Activated naive CD8-positive, alpha-beta T cell treated with anti-CD3 and anti-CD28 coated beads, Interleukin-2, amount 10 ng/mL, durations not matched to agents 7 days and 5 days (primary cell): ENCODE measurements at regions not wholly inside any gene's neighbourhood (a gene's known extent, or its start where the extent isn't known, plus 50 kb on each side); places are given as distances from the start of the nearest gene placed in this dataset.
"Not testable (repeated sequence)": the region's sequence is repeated elsewhere in the genome, so short reads cannot be mapped to it uniquely, and the experiment has no call there.

Experiments used
- ATAC-seq: fragments of 150-1000 bp; cut with Tn5 transposase; one replicate; pipeline ENCODE4 v1.10.0; 2021; ENCODE audit warnings: low read depth, moderate library complexity
- POLR2A ChIA-PET: fragments of 350-600 bp; sonication (Branson Sonifier 250); formaldehyde crosslinking; loops from one replicate; lab custom pipeline; 2021; ENCODE audit warnings: antibody characterized with exemption; lab: Charles Lee
- DNase-seq: peaks from one replicate; pipeline ENCODE4 v3.0.0; 2021
- H3K27ac Mint-ChIP-seq: one replicate; pipeline ENCODE4 v1.8.0; 2022; ENCODE audit warnings: mild to moderate bottlenecking, mixed read lengths
- H3K27me3 Mint-ChIP-seq: one replicate; pipeline ENCODE4 v1.8.0; 2022; ENCODE audit warnings: mild to moderate bottlenecking, moderate library complexity, mixed read lengths
- H3K36me3 Mint-ChIP-seq: one replicate; pipeline ENCODE4 v1.8.0; 2021; ENCODE audit warnings: mild to moderate bottlenecking, mixed read lengths
- H3K4me1 Mint-ChIP-seq: one replicate; pipeline ENCODE4 v1.8.0; 2021; ENCODE audit warnings: mixed read lengths
- H3K4me3 Mint-ChIP-seq: one replicate; pipeline ENCODE4 v1.8.0; 2022; ENCODE audit warnings: mild to moderate bottlenecking, moderate library complexity, mixed read lengths
- H3K9me3 Mint-ChIP-seq: one replicate; pipeline ENCODE4 v1.8.0; 2021; ENCODE audit warnings: mixed read lengths

DNA sequence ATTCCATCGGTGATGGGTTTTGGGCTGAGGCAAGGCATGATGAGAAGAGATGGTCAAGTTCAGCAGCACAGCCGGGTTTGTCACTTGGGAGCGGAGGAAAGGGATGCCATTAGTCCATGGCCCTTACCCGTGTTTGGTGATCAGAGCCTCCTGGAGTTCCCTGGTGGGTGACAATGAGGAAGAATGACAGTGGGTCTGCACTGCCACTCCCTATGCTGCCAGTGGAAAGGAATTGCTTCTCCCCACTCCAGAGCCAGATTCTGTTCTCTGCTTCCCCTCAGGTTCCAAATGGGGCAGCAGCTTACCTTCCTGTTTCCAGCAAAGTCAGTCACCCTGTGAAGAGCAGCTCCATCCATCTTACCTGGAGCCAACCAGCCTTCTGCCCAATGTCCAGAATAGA lies 393.1 kb downstream of the PTPRU start:
- DNase-seq (no peak), ATAC-seq (no peak)
- Mint-ChIP-seq H3K9me3 (no peaks in the 10 kb centered on the region), H3K4me3 (no peak overlapping the region), H3K27me3 (no peaks in the 10 kb centered on the region), H3K36me3 (no peaks in the 10 kb centered on the region), H3K27ac (no peak overlapping the region), H3K4me1 (no peaks in the 10 kb centered on the region)
- POLR2A ChIA-PET: no interaction called here

DNA sequence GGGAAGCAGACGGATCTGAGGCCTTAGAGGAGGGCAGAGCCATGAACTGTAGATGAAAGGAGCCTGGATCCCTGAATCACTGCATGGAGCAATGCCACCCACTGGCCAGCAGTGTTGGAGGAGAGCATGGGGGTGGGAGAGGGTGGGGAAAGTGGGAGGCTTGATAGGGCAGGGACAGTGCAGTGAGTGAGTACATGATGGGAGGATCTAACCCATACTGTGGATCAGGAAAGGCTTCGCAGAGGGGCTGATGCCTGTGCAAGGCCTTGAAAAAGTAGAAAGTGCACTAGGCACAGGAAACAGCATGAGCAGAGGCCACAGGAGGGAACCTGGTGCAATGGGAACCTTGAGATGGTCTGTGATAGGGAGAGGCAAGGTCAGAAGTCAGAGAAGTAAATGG lies 391.9 kb downstream of the PTPRU start:
- Mint-ChIP-seq H3K9me3 (no peaks in the 10 kb centered on the region), H3K4me1 (no peaks in the 10 kb centered on the region), H3K27me3 (no peaks in the 10 kb centered on the region), H3K4me3 (no peak overlapping the region), H3K36me3 (no peaks in the 10 kb centered on the region), H3K27ac (no peak overlapping the region)
- ATAC-seq: no peak
- DNase-seq: no peak
- POLR2A ChIA-PET: no interaction called here

DNA sequence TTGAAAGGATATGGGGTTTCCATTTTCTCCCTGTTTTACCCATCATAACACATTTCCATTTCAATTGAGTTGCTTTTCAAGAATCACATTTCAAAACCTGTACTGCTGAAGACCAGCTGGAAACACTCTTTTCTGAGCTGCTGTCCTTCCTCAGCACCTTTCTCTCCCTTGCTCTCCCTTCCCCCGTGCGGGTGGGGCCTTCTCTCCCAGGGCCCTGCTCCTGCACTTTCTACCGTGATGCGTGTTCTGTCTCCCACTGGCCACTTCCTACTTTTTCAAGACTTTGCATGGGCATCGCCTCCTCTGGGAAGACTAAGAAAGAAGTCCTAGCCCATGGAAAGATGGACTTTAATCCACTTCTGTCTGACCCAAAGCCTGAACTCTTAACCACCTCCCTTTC lies 390.4 kb downstream of the PTPRU start:
- Mint-ChIP-seq H3K4me3 (no peak overlapping the region), H3K27ac (no peak overlapping the region), H3K27me3 (no peaks in the 10 kb centered on the region), H3K36me3 (no peaks in the 10 kb centered on the region), H3K4me1 (no peaks in the 10 kb centered on the region), H3K9me3 (no peaks in the 10 kb centered on the region)
- POLR2A ChIA-PET: no interaction called here
- no peak for ATAC-seq
- no peak for DNase-seq

DNA sequence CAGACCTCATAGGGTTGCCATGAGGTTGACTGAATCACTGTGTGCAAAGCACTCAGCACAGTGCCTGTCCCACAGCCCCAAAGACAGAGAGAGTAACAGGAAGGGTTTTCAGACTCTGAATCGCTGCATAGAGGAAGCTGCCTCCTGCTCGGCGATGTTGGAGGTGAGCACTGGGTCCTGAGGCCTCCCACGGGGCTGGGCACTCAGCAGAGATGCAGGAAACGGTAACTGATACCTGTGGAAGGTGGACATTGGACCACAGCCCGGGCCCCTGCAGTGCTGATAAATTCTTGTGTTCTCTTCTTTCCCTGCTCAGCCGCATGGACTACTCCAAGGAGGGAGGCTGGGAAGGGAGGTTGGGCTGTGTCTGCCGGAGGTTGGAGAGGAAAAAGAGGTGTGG lies 389.7 kb downstream of the PTPRU start:
- POLR2A ChIA-PET: no interaction called here
- DNase-seq (no peak), ATAC-seq (no peak)
- no peak overlapping the region for H3K4me3 Mint-ChIP-seq
- no peaks in the 10 kb centered on the region for H3K4me1 Mint-ChIP-seq
- H3K36me3 Mint-ChIP-seq: no peaks in the 10 kb centered on the region
- no peaks in the 10 kb centered on the region for H3K9me3 Mint-ChIP-seq
- H3K27me3 Mint-ChIP-seq: no peaks in the 10 kb centered on the region
- H3K27ac Mint-ChIP-seq: no peak overlapping the region

DNA sequence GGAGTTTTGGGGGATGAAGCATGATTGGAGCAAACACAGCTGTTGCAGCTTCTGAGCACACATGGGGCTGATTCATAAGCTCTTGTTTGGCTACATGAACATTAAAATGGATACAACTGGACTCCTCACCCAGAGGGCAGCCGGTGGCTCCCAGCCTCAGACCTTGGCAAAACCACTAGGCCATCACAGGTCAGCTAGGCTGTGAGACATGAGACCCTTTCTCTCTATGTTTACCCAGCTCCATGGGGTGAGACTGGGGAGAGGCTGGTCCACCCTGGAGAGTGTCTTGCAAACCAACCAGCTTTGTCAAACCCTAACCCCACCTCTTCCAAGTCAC lies 388.7 kb downstream of the PTPRU start:
- Mint-ChIP-seq H3K4me1 (no peaks in the 10 kb centered on the region), H3K27ac (no peak overlapping the region), H3K4me3 (no peak overlapping the region), H3K36me3 (no peaks in the 10 kb centered on the region), H3K27me3 (peaks cover 2% of the 10 kb centered on the region), H3K9me3 (no peaks in the 10 kb centered on the region)
- ATAC-seq (no peak), DNase-seq (no peak)
- POLR2A ChIA-PET: no interaction called here

DNA sequence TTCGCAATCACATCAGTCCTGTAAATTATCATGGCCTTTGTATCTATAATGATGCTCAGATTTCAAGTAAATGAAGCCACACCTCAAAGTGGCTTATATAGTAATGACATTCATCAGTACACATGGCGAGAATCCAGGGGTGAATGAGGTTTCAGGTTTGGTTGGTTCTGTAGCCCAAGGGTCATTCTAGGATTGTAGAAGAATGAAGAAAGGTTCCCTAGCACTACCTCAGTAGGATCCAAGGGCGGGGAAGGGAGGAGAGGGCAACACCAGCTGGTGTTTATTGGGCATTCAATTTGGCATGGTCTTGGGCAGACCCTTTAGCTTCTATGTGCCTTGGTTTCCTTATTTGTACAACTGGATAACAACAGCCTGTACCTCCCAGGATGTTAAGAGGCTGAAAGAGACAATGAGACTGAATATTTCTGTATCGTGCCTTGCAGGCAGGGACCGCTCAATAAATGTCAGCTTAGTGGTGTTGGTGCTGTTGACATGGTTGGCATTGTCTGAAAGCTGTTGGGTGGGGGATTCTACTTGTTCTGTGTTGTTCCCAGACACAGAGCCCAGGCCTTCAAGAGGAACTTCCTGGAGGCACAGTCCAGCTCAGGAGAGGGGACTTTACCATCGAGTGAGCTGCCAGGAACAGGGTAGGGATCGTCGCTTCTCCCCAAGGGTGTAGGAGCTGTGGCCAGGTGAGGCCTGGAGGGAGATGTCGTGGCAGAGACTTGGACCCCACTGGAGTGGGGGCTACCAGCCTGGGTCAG lies 388.2 kb downstream of the PTPRU start:
- POLR2A ChIA-PET: no interaction called here
- H3K36me3 Mint-ChIP-seq: no peaks in the 10 kb centered on the region
- peaks cover 2% of the 10 kb centered on the region for H3K27me3 Mint-ChIP-seq
- no peak overlapping the region for H3K27ac Mint-ChIP-seq
- no peak overlapping the region for H3K4me3 Mint-ChIP-seq
- no peak for DNase-seq
- no peaks in the 10 kb centered on the region for H3K9me3 Mint-ChIP-seq
- no peak for ATAC-seq
- no peaks in the 10 kb centered on the region for H3K4me1 Mint-ChIP-seq

DNA sequence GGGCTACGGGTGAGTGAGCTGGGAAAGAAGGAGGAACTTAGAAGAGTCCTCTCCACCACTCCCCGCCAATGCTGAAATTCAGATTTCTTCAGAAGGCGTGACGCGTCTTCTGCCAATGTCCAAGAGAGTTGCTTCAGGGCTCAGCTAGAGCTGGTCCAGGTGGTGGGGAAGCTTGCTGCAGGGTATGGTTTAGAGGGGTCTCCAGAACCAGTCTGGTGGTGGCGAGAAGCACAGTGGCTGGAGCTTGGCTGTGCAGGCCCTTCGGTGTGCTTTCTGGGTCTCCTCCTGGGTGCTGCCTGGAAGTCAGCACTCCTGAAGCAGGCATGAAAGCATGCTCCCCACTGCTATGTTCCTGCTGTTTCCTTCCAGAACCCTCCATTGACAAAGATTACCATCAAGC lies 387.2 kb downstream of the PTPRU start:
- no peaks in the 10 kb centered on the region for H3K36me3 Mint-ChIP-seq
- DNase-seq (no peak), ATAC-seq (no peak)
- H3K4me3 Mint-ChIP-seq: no peak overlapping the region
- POLR2A ChIA-PET: no interaction called here
- H3K27ac Mint-ChIP-seq: no peak overlapping the region
- H3K9me3 Mint-ChIP-seq: no peaks in the 10 kb centered on the region
- H3K27me3 Mint-ChIP-seq: peaks cover 2% of the 10 kb centered on the region
- no peaks in the 10 kb centered on the region for H3K4me1 Mint-ChIP-seq

DNA sequence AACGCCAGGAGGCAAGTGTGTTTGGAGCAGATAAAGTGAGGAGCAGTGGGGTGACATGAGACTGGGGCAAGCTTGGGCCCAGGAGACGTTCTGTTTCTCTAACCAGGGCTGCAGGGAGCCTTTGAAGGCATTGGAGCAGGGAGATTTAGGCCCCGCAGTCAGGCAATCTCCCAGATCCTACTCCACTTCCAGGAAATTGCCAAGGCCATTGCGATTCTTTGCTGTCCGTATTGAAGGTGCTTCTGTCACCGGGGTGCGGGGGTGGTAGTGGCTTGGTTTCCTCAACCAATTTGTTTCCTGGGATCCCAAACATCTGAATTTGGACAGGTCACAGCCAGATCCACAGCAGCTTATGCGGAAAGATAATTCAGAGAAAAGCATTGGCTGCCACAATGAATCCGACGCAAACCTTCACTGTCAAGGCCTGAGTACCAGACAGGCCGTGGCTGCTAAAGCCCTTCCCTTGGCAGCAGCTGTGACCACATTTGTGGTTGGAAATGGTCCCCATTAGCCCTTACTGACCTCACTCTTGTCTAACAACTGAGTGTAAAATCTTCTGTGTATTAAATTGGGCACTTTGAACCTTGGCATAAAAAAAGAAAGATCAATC lies 385.6 kb downstream of the PTPRU start:
- no peaks in the 10 kb centered on the region for H3K9me3 Mint-ChIP-seq
- POLR2A ChIA-PET: no interaction called here
- no peak for ATAC-seq
- no peak overlapping the region for H3K27ac Mint-ChIP-seq
- peaks cover 2% of the 10 kb centered on the region for H3K27me3 Mint-ChIP-seq
- H3K36me3 Mint-ChIP-seq: no peaks in the 10 kb centered on the region
- no peaks in the 10 kb centered on the region for H3K4me1 Mint-ChIP-seq
- DNase-seq: no peak
- H3K4me3 Mint-ChIP-seq: no peak overlapping the region

DNA sequence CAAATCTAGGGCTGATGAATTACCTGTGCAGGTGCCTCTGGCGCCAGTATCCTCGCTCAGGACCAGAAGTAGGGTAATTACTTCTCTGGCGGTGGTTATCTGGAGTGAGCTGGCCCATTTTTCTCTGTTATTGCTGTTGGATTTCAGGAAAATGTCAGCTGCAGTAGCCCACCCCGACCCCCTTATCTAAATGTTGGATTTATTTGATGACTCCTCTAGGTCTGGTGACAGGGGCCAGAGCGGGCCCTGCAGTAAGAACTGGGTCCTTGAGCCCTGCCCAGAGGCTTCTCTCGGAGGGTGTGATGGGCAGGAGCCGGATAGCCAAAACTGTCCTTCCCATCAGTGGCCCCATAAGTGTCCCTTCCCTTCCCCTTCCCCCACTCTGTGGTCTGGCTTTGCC lies 384.3 kb downstream of the PTPRU start:
- H3K4me3 Mint-ChIP-seq: no peak overlapping the region
- no peaks in the 10 kb centered on the region for H3K36me3 Mint-ChIP-seq
- no peak for DNase-seq
- no peak for ATAC-seq
- H3K27ac Mint-ChIP-seq: no peak overlapping the region
- H3K4me1 Mint-ChIP-seq: no peaks in the 10 kb centered on the region
- no peaks in the 10 kb centered on the region for H3K9me3 Mint-ChIP-seq
- H3K27me3 Mint-ChIP-seq: peaks cover 6% of the 10 kb centered on the region
- POLR2A ChIA-PET: no interaction called here

DNA sequence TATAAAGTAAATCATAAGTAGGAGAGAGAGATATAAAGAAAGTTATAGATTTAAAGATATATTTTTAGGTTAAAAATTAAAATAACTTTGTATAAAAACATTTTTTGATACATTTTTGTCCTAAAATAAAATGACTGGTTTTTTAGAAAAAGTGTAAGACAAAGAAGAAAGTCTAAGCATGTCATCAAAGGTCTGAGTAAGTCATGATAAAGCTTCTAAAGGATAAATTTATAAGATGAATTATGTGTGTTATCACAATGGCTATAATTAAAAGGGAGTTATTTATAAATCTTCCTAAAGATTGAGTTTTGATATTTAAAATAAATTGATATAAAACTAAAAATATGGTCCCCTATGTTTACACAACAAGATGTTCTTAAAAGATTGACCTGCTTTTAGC lies 370.9 kb downstream of the PTPRU start:
- Mint-ChIP-seq H3K9me3 (peaks cover 4% of the 10 kb centered on the region), H3K27ac (no peak overlapping the region), H3K27me3 (peaks cover 9% of the 10 kb centered on the region), H3K4me3 (no peak overlapping the region), H3K36me3 (no peaks in the 10 kb centered on the region), H3K4me1 (no peaks in the 10 kb centered on the region)
- POLR2A ChIA-PET: no interaction called here
- no peak for ATAC-seq
- no peak for DNase-seq

DNA sequence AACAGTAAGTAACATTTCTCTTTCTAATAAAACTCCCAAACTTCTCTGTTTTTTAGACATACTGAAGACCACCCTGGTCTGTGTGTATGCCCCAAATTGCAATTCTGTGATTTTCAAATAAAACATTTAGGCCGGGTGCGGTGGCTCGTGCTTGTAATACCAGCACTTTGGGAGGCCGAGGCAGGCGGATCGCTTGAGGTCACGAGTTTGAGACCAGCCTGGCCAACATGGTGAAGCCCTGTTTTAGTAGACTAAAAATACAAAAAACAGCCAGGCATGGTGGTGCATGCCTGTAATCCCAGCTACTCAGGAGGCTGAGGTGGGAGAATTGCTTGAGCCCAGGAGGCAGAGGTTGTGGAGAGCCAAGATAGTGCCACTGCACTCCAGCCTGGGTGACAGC lies 368.5 kb downstream of the PTPRU start:
- H3K27ac Mint-ChIP-seq, POLR2A ChIA-PET, H3K4me3 Mint-ChIP-seq, H3K36me3 Mint-ChIP-seq, ATAC-seq, H3K4me1 Mint-ChIP-seq, H3K9me3 Mint-ChIP-seq, DNase-seq, H3K27me3 Mint-ChIP-seq: not testable (repeated sequence)

DNA sequence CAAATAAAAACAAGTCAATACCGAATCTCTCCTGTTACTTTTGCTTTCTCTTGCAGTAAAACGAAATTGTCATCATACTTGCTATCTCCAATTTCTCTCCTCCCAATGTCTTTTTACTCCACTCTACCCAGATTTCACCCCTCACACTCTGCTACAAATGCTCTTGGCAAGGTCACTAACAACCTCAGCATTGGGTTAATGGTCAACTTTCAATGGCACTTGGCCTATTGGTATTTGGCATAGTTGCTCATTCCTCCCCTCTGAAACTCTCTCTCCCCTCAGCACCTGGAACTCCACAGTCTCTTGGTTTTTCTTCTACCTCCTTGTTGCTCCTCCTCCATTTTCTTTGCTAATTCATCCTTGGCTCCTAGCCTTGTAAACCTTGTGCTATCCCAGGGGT lies 367.3 kb downstream of the PTPRU start:
- no peak for DNase-seq
- no peaks in the 10 kb centered on the region for H3K4me1 Mint-ChIP-seq
- peaks cover 9% of the 10 kb centered on the region for H3K27me3 Mint-ChIP-seq
- H3K27ac Mint-ChIP-seq: no peak overlapping the region
- H3K4me3 Mint-ChIP-seq: no peak overlapping the region
- POLR2A ChIA-PET: no interaction called here
- peaks cover 4% of the 10 kb centered on the region for H3K9me3 Mint-ChIP-seq
- H3K36me3 Mint-ChIP-seq: no peaks in the 10 kb centered on the region
- no peak for ATAC-seq

DNA sequence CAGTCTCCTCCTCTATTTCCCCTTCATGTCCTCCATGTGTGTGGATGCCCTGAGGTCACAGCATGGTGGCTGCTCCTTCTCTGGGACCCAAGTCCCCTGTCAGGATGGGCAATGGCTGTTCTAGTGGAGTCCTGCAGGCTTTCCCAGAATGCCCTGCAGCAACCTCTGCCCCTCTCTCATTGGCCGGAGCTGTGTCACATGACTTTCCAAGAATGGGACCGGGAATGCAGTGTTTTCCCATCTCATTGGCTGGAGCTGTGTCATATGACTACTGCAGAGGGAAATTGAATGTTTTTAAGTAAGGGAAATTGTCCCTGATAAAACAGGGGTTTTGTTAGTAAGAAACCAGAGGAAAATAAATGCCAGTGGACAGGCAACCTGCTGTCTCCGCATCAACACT lies 365.9 kb downstream of the PTPRU start:
- peaks cover 2% of the 10 kb centered on the region for H3K9me3 Mint-ChIP-seq
- no peak for DNase-seq
- H3K27ac Mint-ChIP-seq: no peak overlapping the region

DNA sequence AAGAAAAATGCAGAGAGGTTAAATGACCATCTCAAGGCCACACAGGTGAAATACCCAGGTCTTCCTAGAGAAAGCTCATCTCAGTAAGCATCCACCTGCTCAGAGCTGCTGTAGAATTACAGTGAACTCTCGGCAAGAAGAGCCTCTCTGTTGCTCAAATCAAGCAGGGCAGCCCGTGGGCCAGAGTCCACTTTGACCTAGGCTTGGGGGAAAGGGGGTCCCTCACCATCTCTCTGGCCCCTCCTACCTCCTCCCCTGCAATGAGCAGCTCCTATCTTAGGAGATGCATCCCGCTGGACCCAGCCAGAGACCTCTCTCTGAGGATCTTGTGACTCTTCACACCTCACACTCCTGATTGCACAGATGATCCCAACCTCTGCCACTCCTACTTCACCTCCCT lies 364.7 kb downstream of the PTPRU start:
- POLR2A ChIA-PET: no interaction called here
- no peak overlapping the region for H3K27ac Mint-ChIP-seq
- DNase-seq (no peak), ATAC-seq (no peak)
- H3K36me3 Mint-ChIP-seq: no peaks in the 10 kb centered on the region
- peaks cover 2% of the 10 kb centered on the region for H3K9me3 Mint-ChIP-seq
- no peaks in the 10 kb centered on the region for H3K4me1 Mint-ChIP-seq
- H3K4me3 Mint-ChIP-seq: no peak overlapping the region
- peaks cover 5% of the 10 kb centered on the region for H3K27me3 Mint-ChIP-seq

More for the DNA sequence above, 365.9 kb downstream of the PTPRU start:
- peaks cover 5% of the 10 kb centered on the region for H3K27me3 Mint-ChIP-seq
- no peak overlapping the region for H3K4me3 Mint-ChIP-seq
- POLR2A ChIA-PET: no interaction called here
- no peaks in the 10 kb centered on the region for H3K4me1 Mint-ChIP-seq
- ATAC-seq: no peak
- H3K36me3 Mint-ChIP-seq: no peaks in the 10 kb centered on the region
